GM12892 (cell line): ENCODE measurements at regions not wholly inside any gene's neighbourhood (a gene's known extent, or its start where the extent isn't known, plus 50 kb on each side); places are given as distances from the start of the nearest gene placed in this dataset.

ENCODE experiments used
- POLR2A ChIP-seq: IDR thresholded peaks from 2 replicates; pipeline ENCODE4 v1.6.1; 2011; ENCODE audit warnings: low read depth, low read length, control low read depth
- POLR2AphosphoS5 ChIP-seq: IDR thresholded peaks from 2 replicates; pipeline ENCODE4 v1.6.1; 2011; ENCODE audit warnings: low read depth, low read length, control low read depth
- TAF1 ChIP-seq: IDR thresholded peaks from 2 replicates; pipeline ENCODE4 v1.6.1; 2011; ENCODE audit warnings: low read depth, mild to moderate bottlenecking, control low read depth, low read length, borderline replicate concordance

GRCh38 chr16:52861614-52862022 lies 191.1 kb downstream of the CHD9NB start:
- TF ChIP-seq POLR2A, result no peak
- no peak for TF ChIP-seq POLR2AphosphoS5
- TF ChIP-seq TAF1, result no peak
